GM23338 (cell line): ENCODE measurements at regions not wholly inside any gene's neighbourhood (a gene's known extent, or its start where the extent isn't known, plus 50 kb on each side); places are given as distances from the start of the nearest gene placed in this dataset.

ENCODE experiments used
- ATAC-seq: fragments of 200-7000 bp; cut with Tn5 transposase; 3 replicates; pipeline ENCODE4 v1.9.1; 2020
- DNase-seq: peaks from one replicate; pipeline ENCODE4 v3.0.0-alpha.2; 2015; ENCODE audit warnings: low spot score
- H2AFZ ChIP-seq: fragments of 200-600 bp; sonication (generic); 2 replicates; pipeline ENCODE4 v1.8.0; 2016; ENCODE audit warnings: antibody characterized with exemption, mild to moderate bottlenecking, moderate library complexity
- H3F3A ChIP-seq: fragments of 200-600 bp; sonication (generic); replicated peaks from 2 replicates; pipeline ENCODE4 v1.8.0; 2017; ENCODE audit warnings: antibody characterized with exemption, mixed run types, low read depth
- H3K27ac ChIP-seq: fragments of 200-600 bp; sonication (generic); 2 replicates; pipeline ENCODE4 v1.6.1; 2016; ENCODE audit warnings: low read depth
- H3K27me3 ChIP-seq: fragments of 200-600 bp; sonication (generic); 2 replicates; pipeline ENCODE4 v1.8.0; 2016; ENCODE audit warnings: mild to moderate bottlenecking, mixed run types, moderate library complexity; ENCODE audit not compliant: insufficient read depth
- H3K36me3 ChIP-seq: fragments of 200-600 bp; sonication (generic); 2 replicates; pipeline ENCODE4 v1.8.0; 2016; ENCODE audit warnings: mild to moderate bottlenecking; ENCODE audit not compliant: insufficient read depth
- H3K4me1 ChIP-seq: fragments of 200-600 bp; sonication (generic); 2 replicates; pipeline ENCODE4 v1.8.0; 2016; ENCODE audit warnings: mild to moderate bottlenecking, moderate library complexity; ENCODE audit not compliant: insufficient read depth
- H3K4me2 ChIP-seq: fragments of 200-600 bp; sonication (generic); 2 replicates; pipeline ENCODE4 v1.7.1; 2017; ENCODE audit warnings: mixed run types
- H3K4me3 ChIP-seq: fragments of 200-600 bp; sonication (generic); 2 replicates; pipeline ENCODE4 v1.6.1; 2016; ENCODE audit warnings: mixed run types
- H3K79me2 ChIP-seq: fragments of 200-600 bp; sonication (generic); replicated peaks from 2 replicates; pipeline ENCODE4 v1.8.0; 2017; ENCODE audit warnings: mild to moderate bottlenecking; ENCODE audit not compliant: insufficient read depth
- H3K9me2 ChIP-seq: fragments of 200-600 bp; sonication (generic); 2 replicates; pipeline ENCODE4 v1.8.0; 2017; ENCODE audit not compliant: insufficient read depth
- H4K20me1 ChIP-seq: fragments of 200-600 bp; sonication (generic); replicated peaks from 2 replicates; pipeline ENCODE4 v1.8.0; 2017; ENCODE audit warnings: mild to moderate bottlenecking; ENCODE audit not compliant: insufficient read depth
- H3K27ac Mint-ChIP-seq: 2 replicates; pipeline ENCODE4 v1.8.0; 2020; ENCODE audit warnings: inconsistent platforms, mild to moderate bottlenecking, moderate library complexity, mixed read lengths
- H3K27me3 Mint-ChIP-seq: 3 replicates; pipeline ENCODE4 v1.8.0; 2022; ENCODE audit warnings: low read depth, mild to moderate bottlenecking, moderate library complexity, mixed read lengths, inconsistent platforms; ENCODE audit not compliant: insufficient read depth, poor library complexity
- H3K36me3 Mint-ChIP-seq: 3 replicates; pipeline ENCODE4 v1.8.0; 2021; ENCODE audit warnings: low read depth, mild to moderate bottlenecking, inconsistent platforms, moderate library complexity, mixed read lengths
- H3K4me1 Mint-ChIP-seq: 3 replicates; pipeline ENCODE4 v1.8.0; 2020; ENCODE audit warnings: mild to moderate bottlenecking, inconsistent platforms, mixed read lengths
- H3K4me3 Mint-ChIP-seq: 3 replicates; pipeline ENCODE4 v1.8.0; 2021; ENCODE audit warnings: moderate library complexity, mild to moderate bottlenecking, inconsistent platforms, mixed read lengths
- H3K9me3 Mint-ChIP-seq: 3 replicates; pipeline ENCODE4 v1.8.0; 2020; ENCODE audit warnings: moderate library complexity, mild to moderate bottlenecking, inconsistent platforms, mixed read lengths
- CREB1 ChIP-seq: fragments of 250-450 bp; sonication (Bioruptor Pico); IDR thresholded peaks from 2 replicates; pipeline ENCODE4 v1.5.0; 2020; ENCODE audit warnings: low read depth, mild to moderate bottlenecking, moderate library complexity
- EZH2 ChIP-seq: fragments of 200-600 bp; sonication (generic); IDR thresholded peaks from one replicate; pipeline ENCODE4 v1.8.0; 2017; ENCODE audit warnings: antibody characterized with exemption, mild to moderate bottlenecking, low read depth; ENCODE audit not compliant: unreplicated experiment
- EZH2phosphoT487 ChIP-seq: fragments of 200-600 bp; sonication (generic); IDR thresholded peaks from one replicate; pipeline ENCODE4 v1.8.1; 2018; ENCODE audit warnings: antibody characterized with exemption; ENCODE audit not compliant: unreplicated experiment
- JUNB ChIP-seq: IDR thresholded peaks from one replicate; pipeline ENCODE4 v1.6.1; 2016; ENCODE audit warnings: antibody characterized with exemption; ENCODE audit not compliant: unreplicated experiment
- NANOG ChIP-seq: IDR thresholded peaks from 2 replicates; pipeline ENCODE4 v1.6.1; 2016; ENCODE audit warnings: antibody characterized with exemption, borderline replicate concordance
- POLR2AphosphoS5 ChIP-seq: IDR thresholded peaks from 2 replicates; pipeline ENCODE4 v1.6.1; 2016; ENCODE audit warnings: antibody characterized with exemption, low read depth
- STAT1 ChIP-seq: IDR thresholded peaks from one replicate; pipeline ENCODE4 v1.6.1; 2016; ENCODE audit warnings: antibody characterized with exemption; ENCODE audit not compliant: unreplicated experiment
- ZNF114 ChIP-seq: fragments of 250-450 bp; sonication (Bioruptor Pico); IDR thresholded peaks from 2 replicates; pipeline ENCODE4 v1.5.0; 2020; ENCODE audit warnings: mild to moderate bottlenecking, moderate library complexity
- ZNF331 ChIP-seq: fragments of 250-450 bp; sonication (Bioruptor Pico); IDR thresholded peaks from 2 replicates; pipeline ENCODE4 v1.5.0; 2020; ENCODE audit warnings: low read depth, mild to moderate bottlenecking, moderate library complexity
- TF ChIP-seq, protein P1 (sequence below): fragments of 250-450 bp; sonication (Bioruptor Pico); IDR thresholded peaks from 2 replicates; pipeline ENCODE4 v1.5.0; 2020; ENCODE audit warnings: mild to moderate bottlenecking, moderate library complexity
- TF ChIP-seq, protein P2 (sequence below): IDR thresholded peaks from one replicate; pipeline ENCODE4 v1.6.1; 2018; ENCODE audit warnings: antibody characterized with exemption; ENCODE audit not compliant: unreplicated experiment
- TF ChIP-seq, protein P3 (sequence below): IDR thresholded peaks from 2 replicates; pipeline ENCODE4 v1.6.1; 2016; ENCODE audit warnings: antibody characterized with exemption
- TF ChIP-seq, protein P4 (sequence below), 2 experiments: fragments of 200-600 bp in 1 of 2; sonication (generic) in 1 of 2; conservative IDR thresholded peaks; 2 replicates each; pipeline versions ENCODE4 v1.5.1 to v1.6.1; 2016 to 2017; ENCODE audit warnings: antibody characterized with exemption in 2 of 2, low read depth in 2 of 2, mild to moderate bottlenecking in 2 of 2, moderate library complexity in 1 of 2

DNA sequence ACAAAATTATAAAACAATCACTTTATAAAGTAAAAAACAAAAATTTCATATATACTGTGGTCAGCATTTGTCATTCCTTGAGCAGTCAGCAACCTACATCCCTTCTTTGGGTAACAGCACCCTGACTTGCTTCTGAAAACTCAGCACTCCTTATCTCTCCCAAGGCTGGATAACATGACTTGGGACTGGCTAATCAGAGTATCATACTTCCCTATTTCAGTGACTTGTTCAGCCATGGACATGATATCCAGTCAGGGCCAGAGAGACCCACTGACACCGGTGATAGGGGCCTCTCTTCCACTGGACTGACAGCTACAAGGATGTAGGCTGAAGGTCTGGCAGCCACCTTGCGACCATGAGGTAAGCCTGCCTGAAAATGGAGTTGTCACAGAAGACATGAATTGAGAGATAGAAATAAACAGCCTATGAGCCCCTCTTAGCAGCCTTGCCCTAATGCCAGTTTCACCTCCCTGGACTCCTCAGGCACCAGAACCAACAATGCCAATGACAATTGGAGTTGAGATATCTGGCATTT lies 84.4 kb upstream of the NEBL start:
- H3K9me3 Mint-ChIP-seq = no peaks in the 10 kb centered on the region
- ATAC-seq (no peak), DNase-seq (no peak)
- no peaks in the 10 kb centered on the region for H3K79me2 ChIP-seq
- H2AFZ ChIP-seq = no peak overlapping the region
- H3K4me1 ChIP-seq = no peaks in the 10 kb centered on the region
- H3K27ac Mint-ChIP-seq = no peak overlapping the region
- H3K4me3 ChIP-seq = no peak overlapping the region
- H4K20me1 ChIP-seq = no peaks in the 10 kb centered on the region
- no peak overlapping the region for H3K27ac ChIP-seq
- H3K9me2 ChIP-seq = no peaks in the 10 kb centered on the region
- no peak for TF ChIP-seq NANOG
- TF ChIP-seq JUNB = no peak
- TF ChIP-seq CREB1 (CRISPR knock-in tag) = no peak
- no peak for TF ChIP-seq EZH2
- TF ChIP-seq, protein P1, sequence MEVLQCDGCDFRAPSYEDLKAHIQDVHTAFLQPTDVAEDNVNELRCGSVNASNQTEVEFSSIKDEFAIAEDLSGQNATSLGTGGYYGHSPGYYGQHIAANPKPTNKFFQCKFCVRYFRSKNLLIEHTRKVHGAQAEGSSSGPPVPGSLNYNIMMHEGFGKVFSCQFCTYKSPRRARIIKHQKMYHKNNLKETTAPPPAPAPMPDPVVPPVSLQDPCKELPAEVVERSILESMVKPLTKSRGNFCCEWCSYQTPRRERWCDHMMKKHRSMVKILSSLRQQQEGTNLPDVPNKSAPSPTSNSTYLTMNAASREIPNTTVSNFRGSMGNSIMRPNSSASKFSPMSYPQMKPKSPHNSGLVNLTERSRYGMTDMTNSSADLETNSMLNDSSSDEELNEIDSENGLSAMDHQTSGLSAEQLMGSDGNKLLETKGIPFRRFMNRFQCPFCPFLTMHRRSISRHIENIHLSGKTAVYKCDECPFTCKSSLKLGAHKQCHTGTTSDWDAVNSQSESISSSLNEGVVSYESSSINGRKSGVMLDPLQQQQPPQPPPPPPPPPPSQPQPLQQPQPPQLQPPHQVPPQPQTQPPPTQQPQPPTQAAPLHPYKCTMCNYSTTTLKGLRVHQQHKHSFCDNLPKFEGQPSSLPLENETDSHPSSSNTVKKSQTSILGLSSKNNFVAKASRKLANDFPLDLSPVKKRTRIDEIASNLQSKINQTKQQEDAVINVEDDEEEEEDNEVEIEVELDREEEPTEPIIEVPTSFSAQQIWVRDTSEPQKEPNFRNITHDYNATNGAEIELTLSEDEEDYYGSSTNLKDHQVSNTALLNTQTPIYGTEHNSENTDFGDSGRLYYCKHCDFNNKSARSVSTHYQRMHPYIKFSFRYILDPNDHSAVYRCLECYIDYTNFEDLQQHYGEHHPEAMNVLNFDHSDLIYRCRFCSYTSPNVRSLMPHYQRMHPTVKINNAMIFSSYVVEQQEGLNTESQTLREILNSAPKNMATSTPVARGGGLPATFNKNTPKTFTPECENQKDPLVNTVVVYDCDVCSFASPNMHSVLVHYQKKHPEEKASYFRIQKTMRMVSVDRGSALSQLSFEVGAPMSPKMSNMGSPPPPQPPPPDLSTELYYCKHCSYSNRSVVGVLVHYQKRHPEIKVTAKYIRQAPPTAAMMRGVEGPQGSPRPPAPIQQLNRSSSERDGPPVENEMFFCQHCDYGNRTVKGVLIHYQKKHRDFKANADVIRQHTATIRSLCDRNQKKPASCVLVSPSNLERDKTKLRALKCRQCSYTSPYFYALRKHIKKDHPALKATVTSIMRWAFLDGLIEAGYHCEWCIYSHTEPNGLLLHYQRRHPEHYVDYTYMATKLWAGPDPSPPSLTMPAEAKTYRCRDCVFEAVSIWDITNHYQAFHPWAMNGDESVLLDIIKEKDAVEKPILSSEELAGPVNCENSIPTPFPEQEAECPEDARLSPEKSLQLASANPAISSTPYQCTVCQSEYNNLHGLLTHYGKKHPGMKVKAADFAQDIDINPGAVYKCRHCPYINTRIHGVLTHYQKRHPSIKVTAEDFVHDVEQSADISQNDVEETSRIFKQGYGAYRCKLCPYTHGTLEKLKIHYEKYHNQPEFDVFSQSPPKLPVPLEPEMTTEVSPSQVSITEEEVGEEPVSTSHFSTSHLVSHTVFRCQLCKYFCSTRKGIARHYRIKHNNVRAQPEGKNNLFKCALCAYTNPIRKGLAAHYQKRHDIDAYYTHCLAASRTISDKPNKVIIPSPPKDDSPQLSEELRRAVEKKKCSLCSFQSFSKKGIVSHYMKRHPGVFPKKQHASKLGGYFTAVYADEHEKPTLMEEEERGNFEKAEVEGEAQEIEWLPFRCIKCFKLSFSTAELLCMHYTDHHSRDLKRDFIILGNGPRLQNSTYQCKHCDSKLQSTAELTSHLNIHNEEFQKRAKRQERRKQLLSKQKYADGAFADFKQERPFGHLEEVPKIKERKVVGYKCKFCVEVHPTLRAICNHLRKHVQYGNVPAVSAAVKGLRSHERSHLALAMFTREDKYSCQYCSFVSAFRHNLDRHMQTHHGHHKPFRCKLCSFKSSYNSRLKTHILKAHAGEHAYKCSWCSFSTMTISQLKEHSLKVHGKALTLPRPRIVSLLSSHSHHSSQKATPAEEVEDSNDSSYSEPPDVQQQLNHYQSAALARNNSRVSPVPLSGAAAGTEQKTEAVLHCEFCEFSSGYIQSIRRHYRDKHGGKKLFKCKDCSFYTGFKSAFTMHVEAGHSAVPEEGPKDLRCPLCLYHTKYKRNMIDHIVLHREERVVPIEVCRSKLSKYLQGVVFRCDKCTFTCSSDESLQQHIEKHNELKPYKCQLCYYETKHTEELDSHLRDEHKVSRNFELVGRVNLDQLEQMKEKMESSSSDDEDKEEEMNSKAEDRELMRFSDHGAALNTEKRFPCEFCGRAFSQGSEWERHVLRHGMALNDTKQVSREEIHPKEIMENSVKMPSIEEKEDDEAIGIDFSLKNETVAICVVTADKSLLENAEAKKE = no peak
- TF ChIP-seq STAT1 = no peak
- no peak for TF ChIP-seq POLR2AphosphoS5
- no peak for TF ChIP-seq EZH2phosphoT487
- TF ChIP-seq, protein P2, sequence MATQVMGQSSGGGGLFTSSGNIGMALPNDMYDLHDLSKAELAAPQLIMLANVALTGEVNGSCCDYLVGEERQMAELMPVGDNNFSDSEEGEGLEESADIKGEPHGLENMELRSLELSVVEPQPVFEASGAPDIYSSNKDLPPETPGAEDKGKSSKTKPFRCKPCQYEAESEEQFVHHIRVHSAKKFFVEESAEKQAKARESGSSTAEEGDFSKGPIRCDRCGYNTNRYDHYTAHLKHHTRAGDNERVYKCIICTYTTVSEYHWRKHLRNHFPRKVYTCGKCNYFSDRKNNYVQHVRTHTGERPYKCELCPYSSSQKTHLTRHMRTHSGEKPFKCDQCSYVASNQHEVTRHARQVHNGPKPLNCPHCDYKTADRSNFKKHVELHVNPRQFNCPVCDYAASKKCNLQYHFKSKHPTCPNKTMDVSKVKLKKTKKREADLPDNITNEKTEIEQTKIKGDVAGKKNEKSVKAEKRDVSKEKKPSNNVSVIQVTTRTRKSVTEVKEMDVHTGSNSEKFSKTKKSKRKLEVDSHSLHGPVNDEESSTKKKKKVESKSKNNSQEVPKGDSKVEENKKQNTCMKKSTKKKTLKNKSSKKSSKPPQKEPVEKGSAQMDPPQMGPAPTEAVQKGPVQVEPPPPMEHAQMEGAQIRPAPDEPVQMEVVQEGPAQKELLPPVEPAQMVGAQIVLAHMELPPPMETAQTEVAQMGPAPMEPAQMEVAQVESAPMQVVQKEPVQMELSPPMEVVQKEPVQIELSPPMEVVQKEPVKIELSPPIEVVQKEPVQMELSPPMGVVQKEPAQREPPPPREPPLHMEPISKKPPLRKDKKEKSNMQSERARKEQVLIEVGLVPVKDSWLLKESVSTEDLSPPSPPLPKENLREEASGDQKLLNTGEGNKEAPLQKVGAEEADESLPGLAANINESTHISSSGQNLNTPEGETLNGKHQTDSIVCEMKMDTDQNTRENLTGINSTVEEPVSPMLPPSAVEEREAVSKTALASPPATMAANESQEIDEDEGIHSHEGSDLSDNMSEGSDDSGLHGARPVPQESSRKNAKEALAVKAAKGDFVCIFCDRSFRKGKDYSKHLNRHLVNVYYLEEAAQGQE = no peak
- no peak for TF ChIP-seq ZNF331 (CRISPR knock-in tag)
- TF ChIP-seq, protein P3, sequence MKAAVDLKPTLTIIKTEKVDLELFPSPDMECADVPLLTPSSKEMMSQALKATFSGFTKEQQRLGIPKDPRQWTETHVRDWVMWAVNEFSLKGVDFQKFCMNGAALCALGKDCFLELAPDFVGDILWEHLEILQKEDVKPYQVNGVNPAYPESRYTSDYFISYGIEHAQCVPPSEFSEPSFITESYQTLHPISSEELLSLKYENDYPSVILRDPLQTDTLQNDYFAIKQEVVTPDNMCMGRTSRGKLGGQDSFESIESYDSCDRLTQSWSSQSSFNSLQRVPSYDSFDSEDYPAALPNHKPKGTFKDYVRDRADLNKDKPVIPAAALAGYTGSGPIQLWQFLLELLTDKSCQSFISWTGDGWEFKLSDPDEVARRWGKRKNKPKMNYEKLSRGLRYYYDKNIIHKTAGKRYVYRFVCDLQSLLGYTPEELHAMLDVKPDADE = no peak
- TF ChIP-seq, protein P4, sequence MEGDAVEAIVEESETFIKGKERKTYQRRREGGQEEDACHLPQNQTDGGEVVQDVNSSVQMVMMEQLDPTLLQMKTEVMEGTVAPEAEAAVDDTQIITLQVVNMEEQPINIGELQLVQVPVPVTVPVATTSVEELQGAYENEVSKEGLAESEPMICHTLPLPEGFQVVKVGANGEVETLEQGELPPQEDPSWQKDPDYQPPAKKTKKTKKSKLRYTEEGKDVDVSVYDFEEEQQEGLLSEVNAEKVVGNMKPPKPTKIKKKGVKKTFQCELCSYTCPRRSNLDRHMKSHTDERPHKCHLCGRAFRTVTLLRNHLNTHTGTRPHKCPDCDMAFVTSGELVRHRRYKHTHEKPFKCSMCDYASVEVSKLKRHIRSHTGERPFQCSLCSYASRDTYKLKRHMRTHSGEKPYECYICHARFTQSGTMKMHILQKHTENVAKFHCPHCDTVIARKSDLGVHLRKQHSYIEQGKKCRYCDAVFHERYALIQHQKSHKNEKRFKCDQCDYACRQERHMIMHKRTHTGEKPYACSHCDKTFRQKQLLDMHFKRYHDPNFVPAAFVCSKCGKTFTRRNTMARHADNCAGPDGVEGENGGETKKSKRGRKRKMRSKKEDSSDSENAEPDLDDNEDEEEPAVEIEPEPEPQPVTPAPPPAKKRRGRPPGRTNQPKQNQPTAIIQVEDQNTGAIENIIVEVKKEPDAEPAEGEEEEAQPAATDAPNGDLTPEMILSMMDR (conservative IDR thresholded peaks at IDR 0.05; ENCODE audit: low read depth in 2 of 2) = no peak
- no peak for TF ChIP-seq ZNF114 (CRISPR knock-in tag)
- H3K36me3 Mint-ChIP-seq = no peaks in the 10 kb centered on the region
- no peak overlapping the region for H3K4me3 Mint-ChIP-seq
- H3F3A ChIP-seq = no peaks in the 10 kb centered on the region
- no peaks in the 10 kb centered on the region for H3K36me3 ChIP-seq
- H3K4me2 ChIP-seq = no peak overlapping the region
- no peaks in the 10 kb centered on the region for H3K27me3 ChIP-seq
- H3K27me3 Mint-ChIP-seq = no peaks in the 10 kb centered on the region
- H3K4me1 Mint-ChIP-seq = 0 out of 3 replicates have a peak, but pooled peaks cover 3% of the 10 kb centered on the region
